Uterus (tissue), 3 donors: ENCODE measurements at regions not wholly inside any gene's neighbourhood (a gene's known extent, or its start where the extent isn't known, plus 50 kb on each side); places are given as distances from the start of the nearest gene placed in this dataset. TPM values are rescaled to one million over a fixed set of nuclear protein-coding genes. Genes with fewer than 3 reads are reported as not detected.

ENCODE experiments used
- DNase-seq, 2 donors: peaks; one replicate each; pipeline ENCODE4 v3.0.0-alpha.2; 2019 to 2020
- H3K27ac ChIP-seq, 2 donors: fragments of 200-600 bp; sonication (generic); 1 replicate in 1 of 2; 2 replicates in 1 of 2; pipeline ENCODE4 v1.5.1; 2016 to 2018
- H3K27me3 ChIP-seq, 2 donors: fragments of 200-600 bp; sonication (generic); one replicate each; pipeline ENCODE4 v1.5.1; 2018 to 2019; ENCODE audit warnings: control low read depth in 1 of 2
- H3K36me3 ChIP-seq, 2 donors: fragments of 200-600 bp; sonication (generic); one replicate each; pipeline ENCODE4 v1.5.1; 2019; ENCODE audit warnings: control low read depth in 1 of 2
- H3K4me1 ChIP-seq, 2 donors: fragments of 200-600 bp; sonication (generic); one replicate each; pipeline ENCODE4 v1.5.1; 2018 to 2019; ENCODE audit warnings: control low read depth in 1 of 2
- H3K4me3 ChIP-seq, 2 donors: fragments of 200-600 bp; sonication (generic); 1 replicate in 1 of 2; 2 replicates in 1 of 2; pipeline ENCODE4 v1.5.1; 2018 to 2019; ENCODE audit warnings: mild to moderate bottlenecking in 1 of 2
- H3K9me3 ChIP-seq, 2 donors: fragments of 200-600 bp; sonication (generic); one replicate each; pipeline ENCODE4 v1.5.1; 2019; ENCODE audit warnings: control low read depth in 1 of 2
- CTCF ChIP-seq, 4 experiments: fragments of 200-600 bp in 2 of 4; fragments of 450-650 bp in 2 of 4; sonication (generic) in 2 of 4; IDR thresholded peaks; one replicate each; pipeline ENCODE4 v1.5.1; 2016 to 2019; ENCODE audit warnings: antibody characterized with exemption in 4 of 4, mild to moderate bottlenecking in 2 of 4, moderate library complexity in 1 of 4
- POLR2A ChIP-seq, 2 donors: fragments of 450-650 bp; IDR thresholded peaks; one replicate each; pipeline ENCODE4 v1.6.1; 2016; ENCODE audit warnings: antibody characterized with exemption in 2 of 2, mild to moderate bottlenecking in 1 of 2, moderate library complexity in 1 of 2
- intact Hi-C: fragments of 100-400 bp; cut with DNase I; formaldehyde crosslinking; loops from one replicate; pipeline ENCODE4 v1.15.1; 2023; ENCODE audit warnings: low total_unique reads
- small RNA-seq: library from RNA; depleted of rRNA; stranded (forward); fragments of <200 nt; gene quantifications from one replicate; pipeline ENCODE3, GENCODE V24; 2016
- donor health status: DM: yes; HTN: yes; CAD: no.

- intact Hi-C loops, result no loop called here
- Histone ChIP-seq H3K4me1 (no peaks in the 10 kb centered on the region), H3K4me3 (no peak overlapping the region), H3K27ac (no peak overlapping the region), H3K36me3 (no peaks in the 10 kb centered on the region), H3K27me3 (no peaks in the 10 kb centered on the region), H3K9me3 (no peaks in the 10 kb centered on the region)
- no peak for TF ChIP-seq CTCF (IDR thresholded peaks at IDR 0.05)
- no peak for TF ChIP-seq POLR2A (IDR thresholded peaks at IDR 0.05)
- no peak for DNase-seq
These were observed 61.4 kb upstream of the IFNG-AS1 start for GRCh38 chr12:67927815-67928214.

GRCh38 chr12:67928621-67929383, 60.4 kb upstream of the IFNG-AS1 start:
- Histone ChIP-seq H3K4me1 (no peaks in the 10 kb centered on the region), H3K9me3 (no peaks in the 10 kb centered on the region), H3K27ac (no peak overlapping the region), H3K36me3 (no peaks in the 10 kb centered on the region), H3K4me3 (no peak overlapping the region), H3K27me3 (no peaks in the 10 kb centered on the region)
- intact Hi-C loops, result no loop called here
- DNase-seq, result no peak
- TF ChIP-seq POLR2A (IDR thresholded peaks at IDR 0.05), result no peak
- no peak for TF ChIP-seq CTCF (IDR thresholded peaks at IDR 0.05)

- Histone ChIP-seq H3K36me3 (no peaks in the 10 kb centered on the region), H3K27me3 (no peaks in the 10 kb centered on the region), H3K4me3 (no peak overlapping the region), H3K27ac (no peak overlapping the region), H3K9me3 (no peaks in the 10 kb centered on the region), H3K4me1 (no peaks in the 10 kb centered on the region)
- TF ChIP-seq POLR2A (IDR thresholded peaks at IDR 0.05) (no peak), CTCF (IDR thresholded peaks at IDR 0.05) (no peak)
- intact Hi-C loops, result no loop called here
- DNase-seq, result no peak
These were observed 59.9 kb upstream of the IFNG-AS1 start for GRCh38 chr12:67929384-67929772.

- DNase-seq, result no peak
- intact Hi-C loops, result no loop called here
- H3K27me3 ChIP-seq, result no peaks in the 10 kb centered on the region
- H3K27ac ChIP-seq, result no peak overlapping the region
- H3K4me1 ChIP-seq, result peaks cover under 1 to 1% of the 10 kb centered on the region in 2 donors
- no peaks in the 10 kb centered on the region for H3K9me3 ChIP-seq
- H3K36me3 ChIP-seq, result no peaks in the 10 kb centered on the region
- TF ChIP-seq CTCF (IDR thresholded peaks at IDR 0.05) (no peak), POLR2A (IDR thresholded peaks at IDR 0.05) (no peak)
- no peak overlapping the region for H3K4me3 ChIP-seq
These were observed 51.4 kb upstream of the IFNG-AS1 start for GRCh38 chr12:67937822-67938221.

Small RNA genes lying in the stretch of these regions (small RNA-seq; reads per million reads assigned to genes)
- gene AC022513.1, result not detected
